Neuronal stem cell (in vitro differentiated cells): ENCODE measurements at regions not wholly inside any gene's neighbourhood (a gene's known extent, or its start where the extent isn't known, plus 50 kb on each side); places are given as distances from the start of the nearest gene placed in this dataset.

Experiments
- DNase-seq: peaks from one replicate; pipeline ENCODE4 v3.0.0-alpha.2; 2013; ENCODE audit warnings: low spot score
- H2AFZ ChIP-seq: one replicate; pipeline ENCODE4 v1.6.1; 2013; ENCODE audit warnings: mild to moderate bottlenecking, low read length, inconsistent platforms
- H2AK5ac ChIP-seq: 2 replicates; pipeline ENCODE4 v1.6.1; 2013; ENCODE audit warnings: low read depth, mild to moderate bottlenecking, inconsistent platforms, low read length, moderate library complexity, mixed read lengths
- H2BK120ac ChIP-seq: 2 replicates; pipeline ENCODE4 v1.6.1; 2013; ENCODE audit warnings: low read depth, mild to moderate bottlenecking, inconsistent platforms, low read length, moderate library complexity, mixed read lengths
- H2BK12ac ChIP-seq: one replicate; pipeline ENCODE4 v1.6.1; 2013; ENCODE audit warnings: low read length, inconsistent platforms
- H2BK15ac ChIP-seq: 2 replicates; pipeline ENCODE4 v1.6.1; 2013; ENCODE audit warnings: mild to moderate bottlenecking, low read length, inconsistent platforms, mixed read lengths
- H2BK5ac ChIP-seq: one replicate; pipeline ENCODE4 v1.6.1; 2013; ENCODE audit warnings: inconsistent platforms, mild to moderate bottlenecking, low read length, moderate library complexity
- H3K14ac ChIP-seq: one replicate; pipeline ENCODE4 v1.6.1; 2013; ENCODE audit warnings: low read length, inconsistent platforms
- H3K18ac ChIP-seq: 2 replicates; pipeline ENCODE4 v1.6.1; 2013; ENCODE audit warnings: low read length, inconsistent platforms
- H3K23ac ChIP-seq: 2 replicates; pipeline ENCODE4 v1.6.1; 2013; ENCODE audit warnings: low read depth, mild to moderate bottlenecking, mixed read lengths, low read length, inconsistent platforms; ENCODE audit not compliant: poor library complexity
- H3K27ac ChIP-seq: replicated peaks from 3 replicates; pipeline ENCODE4 v1.5.1; 2013; ENCODE audit warnings: low read length, inconsistent platforms
- H3K27me3 ChIP-seq, 3 experiments: 2 replicates each; pipeline ENCODE4 v1.6.1; 2013; ENCODE audit warnings: low read length in 3 of 3, mild to moderate bottlenecking in 2 of 3, inconsistent platforms in 1 of 3, low read depth in 1 of 3, mixed read lengths in 1 of 3, moderate library complexity in 1 of 3; ENCODE audit not compliant: control insufficient read depth in 3 of 3, insufficient read depth in 3 of 3
- H3K36me3 ChIP-seq, 2 donors: replicated peaks in 1 of 2; 2 replicates each; pipeline ENCODE4 v1.6.1; 2013; ENCODE audit warnings: low read length in 2 of 2; ENCODE audit not compliant: control insufficient read depth in 2 of 2, insufficient read depth in 2 of 2
- H3K4ac ChIP-seq: 2 replicates; pipeline ENCODE4 v1.6.1; 2013; ENCODE audit warnings: inconsistent platforms, mild to moderate bottlenecking, low read length, moderate library complexity
- H3K4me1 ChIP-seq, 2 donors: 1 replicate in 1 of 2; 2 replicates in 1 of 2; pipeline ENCODE4 v1.6.1; 2013; ENCODE audit warnings: low read length in 2 of 2, low read depth in 1 of 2; ENCODE audit not compliant: control insufficient read depth in 2 of 2, insufficient read depth in 1 of 2
- H3K4me2 ChIP-seq: one replicate; pipeline ENCODE4 v1.6.1; 2013; ENCODE audit warnings: mild to moderate bottlenecking, low read length, inconsistent platforms; ENCODE audit not compliant: insufficient read depth, poor library complexity, severe bottlenecking
- H3K4me3 ChIP-seq, 2 donors: 2 replicates each; pipeline ENCODE4 v1.5.1; 2013; ENCODE audit warnings: low read length in 2 of 2, mild to moderate bottlenecking in 2 of 2, inconsistent platforms in 1 of 2, moderate library complexity in 1 of 2
- H3K79me1 ChIP-seq: one replicate; pipeline ENCODE4 v1.6.1; 2013; ENCODE audit warnings: low read depth, mild to moderate bottlenecking, inconsistent platforms, low read length, moderate library complexity
- H3K9ac ChIP-seq: one replicate; pipeline ENCODE4 v1.6.1; 2013; ENCODE audit warnings: mild to moderate bottlenecking, low read depth, low read length, inconsistent platforms; ENCODE audit not compliant: poor library complexity
- H3K9me3 ChIP-seq, 2 donors: replicated peaks in 1 of 2; 2 replicates each; pipeline versions ENCODE3 to v1.6.1; 2013; ENCODE audit warnings: low read length in 2 of 2, mild to moderate bottlenecking in 2 of 2, inconsistent platforms in 1 of 2, low read depth in 1 of 2, mixed read lengths in 1 of 2, moderate library complexity in 1 of 2; ENCODE audit not compliant: control insufficient read depth in 2 of 2, insufficient read depth in 1 of 2
- H4K8ac ChIP-seq: one replicate; pipeline ENCODE4 v1.6.1; 2013; ENCODE audit warnings: low read depth, mild to moderate bottlenecking, inconsistent platforms, low read length, moderate library complexity
- H4K91ac ChIP-seq: one replicate; pipeline ENCODE4 v1.6.1; 2013; ENCODE audit warnings: low read length, low read depth, mild to moderate bottlenecking, inconsistent platforms; ENCODE audit not compliant: poor library complexity
- WGBS, 2 donors: extraction: QIAGEN DNeasy Blood & Tissue Kit; methylation state at CpG; one replicate each; pipeline ENCODE4 v1.1.7; 2013; ENCODE audit warnings: missing lambda C conversion rate in 2 of 2, mixed read lengths in 1 of 2; ENCODE audit not compliant: insufficient read length in 2 of 2, insufficient replicate concordance in 1 of 2; ENCODE audit errors: extremely low coverage in 2 of 2; 5-methylcytosine and 5-hydroxymethylcytosine counted together

DNA sequence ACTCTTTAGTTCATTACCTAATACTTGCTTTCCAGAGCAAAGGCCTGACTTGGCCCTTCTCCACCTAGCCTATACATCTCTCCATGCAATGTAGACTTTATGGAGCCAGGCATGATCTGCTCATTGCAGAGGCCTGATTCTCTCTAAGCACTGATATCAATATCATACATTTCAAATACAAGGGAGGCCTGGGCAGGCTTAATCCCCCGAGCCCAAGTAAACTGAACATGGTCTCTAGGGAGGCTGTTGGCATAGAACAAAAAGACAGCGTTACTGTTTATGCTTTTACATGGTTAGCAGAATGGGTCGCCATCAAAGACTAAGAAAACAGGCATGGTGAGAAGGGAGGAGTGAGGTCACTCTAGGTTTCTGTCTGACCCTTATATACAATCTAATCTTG is 695.1 kb downstream of the ZEB2 start:
- Histone ChIP-seq H3K9ac (no peak overlapping the region), H3K36me3 (no peaks in the 10 kb centered on the region), H2BK15ac (no peak overlapping the region), H3K14ac (no peak overlapping the region), H3K4me3 (no peak overlapping the region), H4K91ac (no peak overlapping the region), H2AFZ (no peak overlapping the region), H3K4me1 (no peaks in the 10 kb centered on the region), H3K23ac (no peak overlapping the region), H3K79me1 (no peaks in the 10 kb centered on the region), H2BK12ac (no peak overlapping the region), H3K18ac (no peak overlapping the region), H2BK5ac (no peak overlapping the region), H3K9me3 (no peaks in the 10 kb centered on the region), H2AK5ac (no peak overlapping the region), H3K4ac (no peak overlapping the region), H4K8ac (no peak overlapping the region), H2BK120ac (no peak overlapping the region), H3K27me3 (no peaks in the 10 kb centered on the region), H3K4me2 (no peak overlapping the region), H3K27ac (no peak overlapping the region)
- WGBS, 2 donors = no CpG with 5 or more reads among the region's 3 CpGs
- DNase-seq = no peak

DNA sequence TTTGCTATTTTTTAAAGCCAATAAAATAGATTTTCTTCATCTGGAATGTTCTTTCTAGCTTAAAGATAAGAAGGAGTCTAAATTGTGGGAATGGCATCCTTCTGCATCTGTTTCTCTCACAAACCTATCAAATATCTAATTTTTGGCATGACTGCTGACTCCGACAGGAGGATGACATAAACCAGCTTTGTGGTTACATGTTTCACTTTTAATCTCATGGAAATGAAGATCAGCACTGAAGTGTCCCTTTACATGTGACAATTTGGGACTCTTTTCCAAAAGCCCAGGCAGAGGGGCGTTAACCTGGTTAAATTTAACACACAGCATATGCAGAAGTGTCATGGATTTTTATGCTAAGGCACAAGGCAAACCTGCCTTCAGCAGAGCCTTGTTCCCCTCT is 694.7 kb downstream of the ARHGAP15 start:
- Histone ChIP-seq H3K18ac (no peak overlapping the region), H3K4ac (no peak overlapping the region), H3K27me3 (no peaks in the 10 kb centered on the region), H3K4me3 (no peak overlapping the region), H3K9ac (no peak overlapping the region), H3K4me2 (no peak overlapping the region), H2BK120ac (no peak overlapping the region), H3K36me3 (no peaks in the 10 kb centered on the region), H3K23ac (no peak overlapping the region), H2BK5ac (no peak overlapping the region), H3K4me1 (no peaks in the 10 kb centered on the region), H3K27ac (no peak overlapping the region), H2BK12ac (no peak overlapping the region), H3K9me3 (no peaks in the 10 kb centered on the region), H4K91ac (no peak overlapping the region), H3K14ac (no peak overlapping the region), H2AFZ (no peak overlapping the region), H2BK15ac (no peak overlapping the region), H4K8ac (no peak overlapping the region), H3K79me1 (no peaks in the 10 kb centered on the region), H2AK5ac (no peak overlapping the region)
- WGBS, 2 donors = no CpG with 5 or more reads among the region's 2 CpGs
- no peak for DNase-seq

DNA sequence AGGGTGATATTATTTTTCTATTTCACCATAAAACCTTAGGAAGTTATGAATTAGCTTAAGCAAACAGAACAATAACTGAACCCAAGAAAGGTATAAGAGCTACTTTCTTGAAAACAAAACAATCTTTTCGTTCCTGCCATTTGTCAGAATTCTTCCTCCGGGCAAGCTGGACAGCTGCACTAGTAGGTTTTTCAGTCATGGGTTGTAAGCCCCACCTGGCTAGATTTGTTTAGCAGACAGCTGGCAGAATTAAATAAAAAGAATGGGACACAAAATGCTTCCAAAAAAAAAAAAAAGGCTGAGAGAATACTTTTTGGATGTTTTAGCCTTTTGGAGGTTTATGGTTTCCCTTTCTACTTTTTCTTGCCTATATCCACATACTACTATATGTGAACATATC is 694.1 kb downstream of the ARHGAP15 start:
- Histone ChIP-seq H3K14ac (no peak overlapping the region), H3K9ac (no peak overlapping the region), H2AK5ac (no peak overlapping the region), H3K18ac (no peak overlapping the region), H3K4me3 (no peak overlapping the region), H3K9me3 (no peaks in the 10 kb centered on the region), H4K91ac (no peak overlapping the region), H3K4me1 (no peaks in the 10 kb centered on the region), H3K23ac (no peak overlapping the region), H3K27me3 (no peaks in the 10 kb centered on the region), H2BK15ac (no peak overlapping the region), H2BK12ac (no peak overlapping the region), H3K79me1 (no peaks in the 10 kb centered on the region), H3K4ac (no peak overlapping the region), H3K27ac (no peak overlapping the region), H3K4me2 (no peak overlapping the region), H2BK5ac (no peak overlapping the region), H2AFZ (no peak overlapping the region), H3K36me3 (no peaks in the 10 kb centered on the region), H4K8ac (no peak overlapping the region), H2BK120ac (no peak overlapping the region)
- DNase-seq = no peak
- no CpG with 5 or more reads among the region's 2 CpGs for WGBS, 2 donors

DNA sequence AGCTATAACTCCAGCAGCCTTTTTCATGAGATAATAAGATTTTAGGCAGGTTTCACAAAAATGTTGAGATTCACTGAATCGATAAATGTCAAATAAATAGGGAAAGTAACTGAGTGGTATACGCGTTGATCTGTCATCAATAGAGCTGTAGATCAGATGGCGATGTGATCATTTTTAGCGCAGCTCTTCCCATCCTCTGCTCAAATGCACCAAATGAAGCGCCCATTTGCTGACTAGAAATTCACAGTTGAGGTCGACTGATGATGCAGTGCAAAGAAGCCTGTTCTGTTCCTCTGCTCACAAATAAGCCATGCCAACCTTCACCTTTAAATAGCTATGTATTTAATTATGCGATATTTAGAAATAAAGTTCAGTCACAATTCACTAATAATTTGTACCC is 693.5 kb downstream of the ARHGAP15 start:
- no peaks in the 10 kb centered on the region for H3K9me3 ChIP-seq
- WGBS, 2 donors = no CpG with 5 or more reads among the region's 8 CpGs
- H2BK15ac ChIP-seq = no peak overlapping the region
- H3K79me1 ChIP-seq = no peaks in the 10 kb centered on the region
- H3K4me3 ChIP-seq = no peak overlapping the region
- H3K4me2 ChIP-seq = no peak overlapping the region
- H3K27ac ChIP-seq = no peak overlapping the region
- no peak overlapping the region for H2BK120ac ChIP-seq
- no peak overlapping the region for H3K18ac ChIP-seq
- H3K9ac ChIP-seq = no peak overlapping the region
- no peak overlapping the region for H2AK5ac ChIP-seq
- DNase-seq = no peak
- H3K14ac ChIP-seq = no peak overlapping the region
- H3K27me3 ChIP-seq = no peaks in the 10 kb centered on the region
- no peak overlapping the region for H3K23ac ChIP-seq
- H3K36me3 ChIP-seq = no peaks in the 10 kb centered on the region
- H4K8ac ChIP-seq = no peak overlapping the region
- H3K4me1 ChIP-seq = no peaks in the 10 kb centered on the region
- no peak overlapping the region for H3K4ac ChIP-seq
- H2AFZ ChIP-seq = no peak overlapping the region
- no peak overlapping the region for H4K91ac ChIP-seq
- no peak overlapping the region for H2BK5ac ChIP-seq
- no peak overlapping the region for H2BK12ac ChIP-seq
